NK-92 treated with Interleukin-12 subunit alpha and Interleukin-12 subunit beta, amount 100 ng/mL, for 24 hours (cell line): ENCODE measurements at regions not wholly inside any gene's neighbourhood (a gene's known extent, or its start where the extent isn't known, plus 50 kb on each side); places are given as distances from the start of the nearest gene placed in this dataset.

Source experiments
- DNase-seq: peaks from one replicate; lab custom pipeline; 2025; lab: John Stamatoyannopoulos, UW

DNA sequence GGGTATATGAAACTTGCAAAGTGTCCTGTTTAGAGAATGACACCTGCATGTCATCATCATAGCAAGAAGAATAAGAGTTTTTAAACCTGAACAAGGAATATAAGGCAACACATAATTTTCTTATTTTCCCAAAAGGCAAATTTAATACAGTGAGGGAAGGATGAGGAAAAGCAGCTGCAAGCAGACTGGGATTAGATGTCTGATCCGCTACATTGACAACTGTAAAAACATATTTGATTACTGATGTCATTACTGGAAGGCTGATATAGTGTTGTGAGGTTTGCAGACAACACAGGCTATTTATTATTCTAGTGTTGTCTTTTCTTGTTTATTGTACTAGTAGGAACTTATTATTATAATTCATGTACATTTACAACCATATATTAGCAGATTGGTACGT is 528.7 kb downstream of the ZIC1 start:
- DNase-seq: no peak

GRCh38 chr3:147939425-147939824 is 530.3 kb downstream of the ZIC1 start:
- no peak for DNase-seq

GRCh38 chr3:147939839-147940238 is 530.7 kb downstream of the ZIC1 start:
- no peak for DNase-seq

DNA sequence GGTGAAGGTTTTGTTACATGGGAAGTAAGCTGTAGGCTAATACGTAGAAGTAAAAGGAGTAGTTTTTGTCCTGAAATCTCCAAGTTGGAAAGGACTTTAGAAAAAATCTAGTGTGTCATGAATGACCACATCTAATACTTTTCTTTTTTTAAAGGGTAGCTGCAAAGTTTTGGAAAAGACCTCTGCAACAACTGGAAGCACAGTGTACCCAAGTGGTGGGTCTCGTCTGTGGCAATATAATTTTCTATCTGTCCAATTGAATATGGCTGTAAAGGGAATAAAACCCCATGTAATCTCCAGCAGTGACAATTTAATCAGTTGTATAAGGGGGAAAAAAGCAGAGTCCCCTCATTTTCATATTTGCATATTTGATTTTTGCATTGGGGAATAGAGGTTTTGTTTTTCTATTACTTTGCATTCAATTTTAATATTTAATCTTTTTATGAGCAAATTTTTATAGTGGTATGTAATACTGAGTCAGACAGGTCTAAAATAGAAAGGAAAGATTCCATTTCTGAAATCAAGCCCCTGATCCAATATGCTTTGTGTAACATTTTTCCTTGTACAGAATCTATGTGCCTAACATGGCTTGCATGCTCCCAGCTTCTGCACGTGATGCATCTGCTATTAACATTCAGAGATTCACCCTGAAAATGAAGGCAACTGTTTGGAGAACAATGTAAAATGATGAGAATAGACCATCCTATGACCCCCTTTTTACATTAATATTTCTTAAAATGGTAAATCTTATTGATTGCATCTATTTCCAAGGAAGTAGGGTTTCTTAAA is 531.4 kb downstream of the ZIC1 start:
- no peak for DNase-seq

DNA sequence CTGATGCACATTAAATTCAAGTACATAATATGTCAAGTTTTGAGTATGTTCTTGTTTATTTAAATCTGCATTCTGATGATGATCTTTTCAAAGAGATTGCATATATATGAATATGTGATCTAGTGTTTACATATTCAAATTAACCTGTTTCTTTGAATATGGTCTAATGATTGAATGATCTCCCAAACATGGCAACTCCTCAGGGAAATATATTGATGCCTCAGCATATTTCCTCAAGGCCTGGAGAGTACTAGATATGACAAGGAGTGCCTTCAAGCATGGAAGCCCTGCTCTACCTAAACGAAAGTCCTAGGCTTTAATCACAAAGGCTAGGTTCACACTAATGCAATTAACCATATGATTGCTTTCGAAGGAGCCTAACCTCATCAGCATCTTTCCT is 532.8 kb downstream of the ZIC1 start:
- no peak for DNase-seq

DNA sequence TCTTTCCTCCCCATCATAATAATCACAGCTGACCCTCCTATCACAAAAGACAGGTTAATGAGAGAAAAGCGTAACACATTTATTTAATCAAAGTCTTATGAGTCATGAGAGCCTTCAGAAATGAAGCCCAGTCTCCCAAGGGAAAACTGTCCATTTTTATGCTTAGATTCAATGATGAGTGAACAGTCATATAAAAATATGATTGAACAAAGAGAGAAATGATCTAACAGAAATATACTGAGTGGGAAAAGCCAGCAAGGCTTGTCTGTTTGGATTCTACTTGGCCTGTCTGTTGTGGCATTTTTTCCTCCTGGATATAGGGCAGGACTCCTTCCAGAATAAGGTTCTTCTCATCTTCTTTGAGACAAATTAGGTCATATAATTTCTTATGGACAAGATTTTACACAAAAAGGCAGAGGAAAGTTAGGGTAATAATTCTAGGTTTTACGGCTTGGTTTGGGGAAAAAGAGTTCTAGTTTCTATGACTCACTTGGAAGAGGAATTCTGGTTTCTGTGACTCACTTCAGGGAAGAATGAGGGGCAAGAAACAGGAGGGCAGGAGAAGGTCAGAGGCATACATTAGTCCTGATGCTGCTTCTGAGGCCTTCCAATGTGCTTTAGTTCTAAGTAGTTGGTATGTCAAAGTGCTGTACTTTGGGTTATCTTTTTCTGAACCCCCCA is 534.2 kb downstream of the ZIC1 start:
- no peak for DNase-seq

DNA sequence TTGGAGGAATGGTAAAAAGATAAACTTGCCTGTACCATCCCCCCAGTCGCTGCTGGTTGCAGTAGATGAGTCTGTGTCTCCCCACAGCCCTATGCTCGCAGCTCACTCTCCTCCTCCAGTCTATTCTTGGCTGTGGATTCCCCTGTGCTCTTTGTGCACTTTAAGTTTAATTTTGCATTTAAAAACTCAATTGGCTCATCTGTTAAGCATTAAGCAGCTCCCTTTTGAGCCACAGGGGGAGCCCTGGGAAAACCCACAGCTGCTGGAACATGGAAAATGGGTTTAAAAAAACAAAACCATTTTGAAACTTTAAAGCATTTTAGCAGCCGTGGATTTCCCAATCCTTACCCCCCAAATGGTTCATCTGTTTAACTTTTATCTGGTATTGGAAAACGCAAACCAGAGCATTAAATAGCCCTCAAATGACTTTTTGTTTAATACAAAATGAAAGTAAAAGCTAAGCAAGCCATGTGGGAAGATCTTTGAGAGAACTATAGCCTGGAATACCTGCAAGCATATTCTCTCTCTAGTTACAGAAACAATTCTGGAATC is 536.9 kb downstream of the ZIC1 start:
- no peak for DNase-seq

GRCh38 chr3:147956615-147957014 is 547.5 kb downstream of the ZIC1 start:
- no peak for DNase-seq

- DNase-seq: no peak
Observed at GRCh38 chr3:147958754-147959153, 549.6 kb downstream of the ZIC1 start.

GRCh38 chr3:147960786-147961185 is 551.6 kb downstream of the ZIC1 start:
- no peak for DNase-seq

DNA sequence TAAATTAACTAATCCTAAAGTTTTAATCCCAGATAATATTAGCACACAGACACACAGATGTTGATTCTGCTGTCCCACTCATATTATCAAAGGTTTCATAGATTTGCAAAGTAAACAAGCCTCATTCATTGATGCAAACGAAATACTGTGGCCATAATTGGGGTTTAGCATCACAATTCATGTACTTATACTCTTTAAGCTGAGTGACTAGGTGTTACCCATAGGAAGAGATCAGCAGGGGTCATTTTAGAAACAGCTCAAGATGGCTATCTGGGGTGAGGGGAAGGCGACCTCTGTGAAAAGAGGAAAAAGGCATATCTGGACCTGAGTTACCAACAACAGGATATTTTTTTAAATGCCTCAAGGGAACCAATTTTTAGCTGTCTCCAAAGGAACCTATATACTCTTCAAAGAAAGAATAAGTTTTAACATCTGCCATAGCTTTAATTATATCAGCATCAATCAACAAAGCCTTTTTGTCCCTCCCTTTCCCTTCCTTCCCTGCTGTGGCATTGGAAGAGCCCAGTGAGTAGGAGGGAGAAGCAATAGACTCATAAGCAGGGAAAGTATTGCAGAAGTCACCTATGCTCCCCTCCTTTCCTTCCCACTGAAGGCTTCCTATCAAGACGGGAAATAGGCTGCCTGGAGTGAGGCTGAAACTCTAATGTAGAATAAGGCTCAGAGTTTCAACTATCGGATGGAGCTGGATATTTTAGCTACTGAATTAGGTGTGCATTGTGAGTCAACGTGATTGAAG is 553.4 kb downstream of the ZIC1 start:
- no peak for DNase-seq

DNA sequence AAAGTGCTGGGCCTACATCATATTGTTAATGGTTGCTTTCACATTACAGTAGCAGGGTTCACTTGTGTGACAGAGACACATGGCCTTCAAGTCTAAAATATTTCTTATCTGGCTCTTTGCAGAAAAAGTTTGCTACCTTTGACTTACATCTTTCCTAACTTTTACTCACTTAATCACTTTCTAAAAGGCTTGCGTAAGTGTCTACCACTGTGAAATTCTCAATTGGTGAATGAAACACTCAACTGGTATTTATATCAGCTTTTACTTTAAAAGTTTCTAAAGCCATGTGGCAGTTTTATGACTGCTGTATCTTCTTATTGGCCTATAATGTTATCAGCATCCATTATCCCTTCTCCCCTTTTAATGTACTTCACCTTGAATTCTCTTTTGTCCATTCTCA is 554.5 kb downstream of the ZIC1 start:
- DNase-seq: no peak

GRCh38 chr3:147975165-147975564 is 566.0 kb downstream of the ZIC1 start:
- no peak for DNase-seq

GRCh38 chr3:147977001-147977400 is 567.8 kb downstream of the ZIC1 start:
- DNase-seq: no peak

GRCh38 chr3:147987549-147987948 is 578.4 kb downstream of the ZIC1 start:
- no peak for DNase-seq

DNA sequence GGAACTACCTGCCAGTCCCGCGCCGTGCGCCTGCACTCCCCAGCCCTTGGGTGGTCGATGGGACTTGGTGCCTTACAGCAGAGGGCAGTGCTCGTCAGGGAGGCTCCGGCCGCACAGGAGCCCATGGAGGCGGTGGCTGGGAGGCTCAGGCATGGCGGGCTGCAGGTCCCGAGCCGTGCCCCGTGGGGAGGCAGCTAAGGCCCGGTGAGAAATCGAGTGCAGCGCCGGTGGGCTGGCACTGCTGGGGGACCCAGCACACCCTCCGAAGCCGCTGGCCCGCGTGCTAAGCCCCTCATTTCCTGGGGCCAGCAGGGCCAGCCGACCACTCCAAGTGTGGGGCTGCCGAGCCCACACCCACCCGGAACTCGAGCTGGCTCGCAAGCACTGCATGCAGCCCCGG is 580.2 kb downstream of the ZIC1 start:
- no peak for DNase-seq

- DNase-seq: no peak
Observed at GRCh38 chr3:148002705-148003205, 593.6 kb downstream of the ZIC1 start.

DNA sequence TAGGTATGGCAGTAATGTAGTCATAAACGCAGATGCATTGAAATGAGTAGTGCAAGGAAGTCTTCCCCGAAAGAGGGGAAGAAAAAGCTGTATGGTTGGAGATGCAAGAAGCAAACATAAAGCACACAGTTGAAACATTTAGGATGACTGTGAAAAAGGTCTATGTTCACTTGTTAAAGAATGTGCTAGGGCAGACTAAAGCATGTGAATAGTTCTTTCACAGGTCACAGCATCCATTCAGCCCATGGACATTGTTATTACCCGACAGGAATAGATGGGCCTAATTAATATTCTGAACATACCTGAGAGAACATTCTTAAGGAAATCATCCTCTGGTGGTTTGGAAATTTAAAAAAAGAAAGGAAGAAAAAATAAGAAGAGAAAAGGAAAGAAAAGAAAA is 595.2 kb downstream of the ZIC1 start:
- no peak for DNase-seq

DNA sequence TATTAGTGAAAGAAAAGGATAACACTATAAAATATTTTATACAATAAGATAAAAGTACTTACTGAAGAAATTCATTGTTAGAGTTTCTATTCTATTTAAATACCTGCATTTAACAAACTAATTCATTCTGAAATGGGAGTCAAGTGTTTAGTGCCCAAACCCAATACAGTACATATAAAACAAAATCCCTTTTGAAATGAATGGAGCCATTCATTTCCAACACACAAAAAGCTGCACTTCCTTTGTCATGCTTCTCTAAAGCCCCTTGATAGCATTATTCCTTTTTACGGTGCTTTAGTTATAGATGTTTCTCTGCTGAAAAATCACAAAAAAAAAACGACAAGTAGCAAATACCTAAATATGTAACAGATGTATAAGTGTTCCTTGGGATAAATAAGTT is 596.3 kb downstream of the ZIC1 start:
- DNase-seq: no peak

- DNase-seq: no peak
Observed at GRCh38 chr3:148006508-148006907, 597.3 kb downstream of the ZIC1 start.

DNA sequence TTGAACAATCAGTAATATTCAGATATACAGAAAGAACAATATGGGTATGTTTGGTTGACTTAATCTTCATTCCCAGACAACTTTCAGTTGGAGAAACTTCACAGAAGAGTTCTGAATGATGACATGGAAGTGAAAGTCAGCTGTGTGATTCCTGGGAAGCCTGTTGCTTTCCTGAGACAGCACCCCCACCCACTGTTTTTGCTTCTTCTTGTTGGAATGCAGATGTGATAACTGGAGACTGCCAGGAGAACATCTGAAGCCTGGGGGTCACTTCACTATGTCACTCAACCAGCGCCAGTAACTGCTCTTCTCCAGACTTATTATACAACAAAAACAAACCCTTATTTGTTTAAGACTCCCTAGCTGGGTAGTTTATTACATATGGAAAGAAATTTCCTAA is 599.4 kb downstream of the ZIC1 start:
- DNase-seq: no peak

DNA sequence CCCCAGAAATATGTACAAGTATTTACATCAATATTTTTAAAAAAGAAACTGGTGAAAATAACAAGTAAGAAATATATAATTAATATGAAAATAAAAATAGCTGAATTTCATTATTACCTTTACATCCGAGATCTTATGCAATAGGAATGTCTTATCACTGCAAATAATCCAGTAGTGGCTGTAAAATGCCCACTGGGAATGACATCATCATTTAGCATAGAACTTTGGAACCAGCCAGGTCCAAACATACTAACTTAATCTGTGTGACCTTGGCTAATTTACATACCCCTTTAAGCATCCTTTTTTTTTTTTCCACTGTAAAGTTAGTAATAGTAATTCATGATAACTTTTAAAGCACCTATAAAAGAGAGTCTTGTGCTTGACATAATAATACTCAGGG is 611.7 kb downstream of the ZIC1 start:
- DNase-seq: no peak

DNA sequence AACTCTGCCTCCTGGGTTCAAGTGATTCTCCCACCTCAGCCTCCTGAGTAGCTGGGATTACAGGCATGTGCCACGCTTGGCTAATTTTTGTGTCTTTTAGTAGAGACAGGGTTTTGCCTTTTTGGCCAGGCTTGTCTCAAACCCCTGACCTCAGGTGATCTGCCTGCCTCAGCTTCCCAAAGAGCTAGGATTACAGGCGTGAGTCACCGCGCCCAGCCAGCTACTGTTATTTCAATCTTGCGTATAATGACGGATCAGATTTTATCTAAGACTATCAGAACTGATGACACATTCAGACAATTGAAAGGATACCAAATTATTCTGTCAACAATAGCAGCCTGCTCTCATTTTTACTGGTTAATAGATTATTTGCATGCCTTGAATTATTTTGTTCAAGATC is 612.2 kb downstream of the ZIC1 start:
- no peak for DNase-seq
